HCT116 (cell line): ENCODE measurements at regions not wholly inside any gene's neighbourhood (a gene's known extent, or its start where the extent isn't known, plus 50 kb on each side); places are given as distances from the start of the nearest gene placed in this dataset.

Experiments used
- CBX3 ChIP-seq: IDR thresholded peaks from 2 replicates; pipeline ENCODE4 v1.6.1; 2012; ENCODE audit warnings: low read depth
- MAX ChIP-seq: IDR thresholded peaks from 2 replicates; pipeline ENCODE4 v1.6.1; 2012
- POLR2A ChIP-seq: IDR thresholded peaks from 2 replicates; pipeline ENCODE4 v1.7.0; 2011; ENCODE audit warnings: borderline replicate concordance; ENCODE audit not compliant: insufficient read depth, insufficient read length; ENCODE audit errors: extremely low read depth
- RAD21 ChIP-seq: IDR thresholded peaks from 2 replicates; pipeline ENCODE4 v1.6.1; 2012; ENCODE audit warnings: low read depth, mild to moderate bottlenecking
- REST ChIP-seq: IDR thresholded peaks from 2 replicates; pipeline ENCODE4 v1.6.1; 2012; ENCODE audit warnings: low read depth
- ZBTB33 ChIP-seq: IDR thresholded peaks from 2 replicates; pipeline ENCODE4 v1.6.1; 2011; ENCODE audit warnings: mild to moderate bottlenecking, low read length, moderate library complexity; ENCODE audit not compliant: insufficient replicate concordance; ENCODE audit errors: extremely low read depth
- TF ChIP-seq, protein P1 (sequence below), 3 experiments: fragments of 200-600 bp in 1 of 3; sonication (generic) in 1 of 3; IDR thresholded peaks in 2 of 3; conservative IDR thresholded peaks in 1 of 3; 2 replicates each; pipeline ENCODE4 v1.5.1; 2012 to 2017; ENCODE audit warnings: low read depth in 2 of 3, low read length in 2 of 3, antibody characterized with exemption in 1 of 3, borderline replicate concordance in 1 of 3, control low read depth in 1 of 3, mild to moderate bottlenecking in 1 of 3, mixed read lengths in 1 of 3, mixed run types in 1 of 3, moderate library complexity in 1 of 3; ENCODE audit not compliant: insufficient read depth in 1 of 3

GRCh38 chr3:81198216-81198615, 563.2 kb downstream of the GBE1 start:
- no peak for TF ChIP-seq REST
- no peak for TF ChIP-seq POLR2A
- TF ChIP-seq, protein P1, sequence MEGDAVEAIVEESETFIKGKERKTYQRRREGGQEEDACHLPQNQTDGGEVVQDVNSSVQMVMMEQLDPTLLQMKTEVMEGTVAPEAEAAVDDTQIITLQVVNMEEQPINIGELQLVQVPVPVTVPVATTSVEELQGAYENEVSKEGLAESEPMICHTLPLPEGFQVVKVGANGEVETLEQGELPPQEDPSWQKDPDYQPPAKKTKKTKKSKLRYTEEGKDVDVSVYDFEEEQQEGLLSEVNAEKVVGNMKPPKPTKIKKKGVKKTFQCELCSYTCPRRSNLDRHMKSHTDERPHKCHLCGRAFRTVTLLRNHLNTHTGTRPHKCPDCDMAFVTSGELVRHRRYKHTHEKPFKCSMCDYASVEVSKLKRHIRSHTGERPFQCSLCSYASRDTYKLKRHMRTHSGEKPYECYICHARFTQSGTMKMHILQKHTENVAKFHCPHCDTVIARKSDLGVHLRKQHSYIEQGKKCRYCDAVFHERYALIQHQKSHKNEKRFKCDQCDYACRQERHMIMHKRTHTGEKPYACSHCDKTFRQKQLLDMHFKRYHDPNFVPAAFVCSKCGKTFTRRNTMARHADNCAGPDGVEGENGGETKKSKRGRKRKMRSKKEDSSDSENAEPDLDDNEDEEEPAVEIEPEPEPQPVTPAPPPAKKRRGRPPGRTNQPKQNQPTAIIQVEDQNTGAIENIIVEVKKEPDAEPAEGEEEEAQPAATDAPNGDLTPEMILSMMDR (IDR thresholded peaks at IDR 0.05 in 2 of 3, conservative IDR thresholded peaks at IDR 0.05 in 1 of 3; ENCODE audit: borderline replicate concordance in 1 of 3, insufficient read depth in 1 of 3, low read depth in 2 of 3, low read length in 2 of 3): no peak
- no peak for TF ChIP-seq MAX
- no peak for TF ChIP-seq RAD21
- TF ChIP-seq CBX3: no peak
- no peak for TF ChIP-seq ZBTB33
